ENCODE measurements at regions not wholly inside any gene's neighbourhood (a gene's known extent, or its start where the extent isn't known, plus 50 kb on each side); places are given as distances from the start of the nearest gene placed in this dataset.

DNA sequence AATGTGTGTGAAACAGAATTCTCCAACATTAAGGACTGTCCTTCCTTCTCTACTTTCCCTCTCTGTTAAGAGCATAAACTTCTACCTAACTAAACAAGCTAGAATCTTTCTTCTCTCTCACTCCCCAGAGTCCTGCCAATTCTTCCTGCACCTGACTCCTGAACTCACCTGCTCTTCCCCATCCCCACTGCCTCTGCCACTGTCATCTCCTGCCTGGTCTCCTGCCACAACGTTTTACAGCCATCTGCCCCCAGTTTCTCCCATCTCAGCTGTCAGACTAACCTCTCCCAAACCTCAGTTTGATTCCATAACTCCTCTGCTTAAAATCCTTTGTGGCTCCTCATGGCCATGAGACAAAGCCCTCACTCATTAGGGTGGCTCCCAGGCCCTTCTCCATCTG is 119.8 kb upstream of the FOXN2 start:
- H3K27ac ChIP-seq (ENCODE audit: extremely low read depth, low read depth, low read length) = no peak overlapping the region
- CTCF ChIA-PET (ENCODE audit: low intra/inter-chr PET ratio) = no interaction called here
- FAIRE-seq (no peak), DNase-seq (ENCODE audit: extremely low read depth in 1 of 4, low spot score in 3 of 4) (no peak), ATAC-seq (no peak)
- no peaks in the 10 kb centered on the region for H3K27me3 ChIP-seq (ENCODE audit: control insufficient read depth in 2 of 2, insufficient read depth in 2 of 2, low read length in 2 of 2)
- H2AFZ ChIP-seq (ENCODE audit: low read depth, low read length) = no peak overlapping the region
- H3K4me2 ChIP-seq (ENCODE audit: insufficient read depth, low read length) = no peak overlapping the region
- no peaks in the 10 kb centered on the region for H3K36me3 ChIP-seq (ENCODE audit: control insufficient read depth, insufficient read depth, low read length)
- BruUV-seq (replicated peaks) = no TSS peak
- POLR2A ChIA-PET = no interaction called here
- H3K79me2 ChIP-seq (ENCODE audit: control insufficient read depth, insufficient read depth, low read length) = no peaks in the 10 kb centered on the region
- H3K9ac ChIP-seq (ENCODE audit: insufficient read depth in 1 of 2, low read depth in 2 of 2, low read length in 2 of 2) = no peak overlapping the region
- H3K4me1 ChIP-seq (replicated peaks in 1 of 2; ENCODE audit: control insufficient read depth in 2 of 2, insufficient read depth in 2 of 2, low read length in 2 of 2) = peaks cover 0 to 4% of the 10 kb centered on the region in 2 experiments; a peak in 2 of 5 replicates
- WGBS (ENCODE audit: insufficient coverage, low coverage, missing lambda C conversion rate) = 0% methylated on average over 1 of the region's 1 CpG
- H3K9me3 ChIP-seq (replicated peaks; ENCODE audit: control insufficient read depth, insufficient read depth, low read depth, low read length) = no peaks in the 10 kb centered on the region
- H3K4me3 ChIP-seq = no peak overlapping the region
- intact Hi-C loops (cut with micrococcal nuclease) = no loop called here
- H4K20me1 ChIP-seq (replicated peaks; ENCODE audit: control insufficient read depth, insufficient read depth, low read length) = no peaks in the 10 kb centered on the region
- no peaks in the 10 kb centered on the region for H3K9me1 ChIP-seq (ENCODE audit: control insufficient read depth, insufficient read depth, low read length)
- in situ Hi-C loops (cut with MboI) = no loop called here
- TF ChIP-seq SPI1 (IDR thresholded peaks at IDR 0.05; ENCODE audit: borderline replicate concordance, low read depth, low read length) (no peak), CBFA2T2 (conservative IDR thresholded peaks at IDR 0.05) (no peak), SREBF1 (IDR thresholded peaks at IDR 0.05; ENCODE audit: borderline replicate concordance, low read depth, low read length) (no peak), SMARCB1 (IDR thresholded peaks at IDR 0.05; ENCODE audit: insufficient read length, low read depth) (no peak), ARNT (IDR thresholded peaks at IDR 0.05) (no peak)
- TF ChIP-seq, protein P1, sequence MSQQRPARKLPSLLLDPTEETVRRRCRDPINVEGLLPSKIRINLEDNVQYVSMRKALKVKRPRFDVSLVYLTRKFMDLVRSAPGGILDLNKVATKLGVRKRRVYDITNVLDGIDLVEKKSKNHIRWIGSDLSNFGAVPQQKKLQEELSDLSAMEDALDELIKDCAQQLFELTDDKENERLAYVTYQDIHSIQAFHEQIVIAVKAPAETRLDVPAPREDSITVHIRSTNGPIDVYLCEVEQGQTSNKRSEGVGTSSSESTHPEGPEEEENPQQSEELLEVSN (IDR thresholded peaks at IDR 0.05; ENCODE audit: borderline replicate concordance in 1 of 2, extremely low read depth in 1 of 2, insufficient read depth in 1 of 2, insufficient read length in 1 of 2, low read depth in 1 of 2, low read length in 1 of 2, poor library complexity in 1 of 2, severe bottlenecking in 1 of 2) = no peak
- TF ChIP-seq, protein P2, sequence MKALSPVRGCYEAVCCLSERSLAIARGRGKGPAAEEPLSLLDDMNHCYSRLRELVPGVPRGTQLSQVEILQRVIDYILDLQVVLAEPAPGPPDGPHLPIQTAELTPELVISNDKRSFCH (CRISPR knock-in tag; IDR thresholded peaks at IDR 0.05) = no peak
- TF ChIP-seq, protein P2 (tag; IDR thresholded peaks at IDR 0.05) = no peak
- TF ChIP-seq, protein P3, sequence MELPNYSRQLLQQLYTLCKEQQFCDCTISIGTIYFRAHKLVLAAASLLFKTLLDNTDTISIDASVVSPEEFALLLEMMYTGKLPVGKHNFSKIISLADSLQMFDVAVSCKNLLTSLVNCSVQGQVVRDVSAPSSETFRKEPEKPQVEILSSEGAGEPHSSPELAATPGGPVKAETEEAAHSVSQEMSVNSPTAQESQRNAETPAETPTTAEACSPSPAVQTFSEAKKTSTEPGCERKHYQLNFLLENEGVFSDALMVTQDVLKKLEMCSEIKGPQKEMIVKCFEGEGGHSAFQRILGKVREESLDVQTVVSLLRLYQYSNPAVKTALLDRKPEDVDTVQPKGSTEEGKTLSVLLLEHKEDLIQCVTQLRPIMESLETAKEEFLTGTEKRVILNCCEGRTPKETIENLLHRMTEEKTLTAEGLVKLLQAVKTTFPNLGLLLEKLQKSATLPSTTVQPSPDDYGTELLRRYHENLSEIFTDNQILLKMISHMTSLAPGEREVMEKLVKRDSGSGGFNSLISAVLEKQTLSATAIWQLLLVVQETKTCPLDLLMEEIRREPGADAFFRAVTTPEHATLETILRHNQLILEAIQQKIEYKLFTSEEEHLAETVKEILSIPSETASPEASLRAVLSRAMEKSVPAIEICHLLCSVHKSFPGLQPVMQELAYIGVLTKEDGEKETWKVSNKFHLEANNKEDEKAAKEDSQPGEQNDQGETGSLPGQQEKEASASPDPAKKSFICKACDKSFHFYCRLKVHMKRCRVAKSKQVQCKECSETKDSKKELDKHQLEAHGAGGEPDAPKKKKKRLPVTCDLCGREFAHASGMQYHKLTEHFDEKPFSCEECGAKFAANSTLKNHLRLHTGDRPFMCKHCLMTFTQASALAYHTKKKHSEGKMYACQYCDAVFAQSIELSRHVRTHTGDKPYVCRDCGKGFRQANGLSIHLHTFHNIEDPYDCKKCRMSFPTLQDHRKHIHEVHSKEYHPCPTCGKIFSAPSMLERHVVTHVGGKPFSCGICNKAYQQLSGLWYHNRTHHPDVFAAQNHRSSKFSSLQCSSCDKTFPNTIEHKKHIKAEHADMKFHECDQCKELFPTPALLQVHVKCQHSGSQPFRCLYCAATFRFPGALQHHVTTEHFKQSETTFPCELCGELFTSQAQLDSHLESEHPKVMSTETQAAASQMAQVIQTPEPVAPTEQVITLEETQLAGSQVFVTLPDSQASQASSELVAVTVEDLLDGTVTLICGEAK (IDR thresholded peaks at IDR 0.05) = no peak
- TF ChIP-seq, protein P3 (CRISPR knock-in tag; IDR thresholded peaks at IDR 0.05) = no peak
- TF ChIP-seq, protein P4, sequence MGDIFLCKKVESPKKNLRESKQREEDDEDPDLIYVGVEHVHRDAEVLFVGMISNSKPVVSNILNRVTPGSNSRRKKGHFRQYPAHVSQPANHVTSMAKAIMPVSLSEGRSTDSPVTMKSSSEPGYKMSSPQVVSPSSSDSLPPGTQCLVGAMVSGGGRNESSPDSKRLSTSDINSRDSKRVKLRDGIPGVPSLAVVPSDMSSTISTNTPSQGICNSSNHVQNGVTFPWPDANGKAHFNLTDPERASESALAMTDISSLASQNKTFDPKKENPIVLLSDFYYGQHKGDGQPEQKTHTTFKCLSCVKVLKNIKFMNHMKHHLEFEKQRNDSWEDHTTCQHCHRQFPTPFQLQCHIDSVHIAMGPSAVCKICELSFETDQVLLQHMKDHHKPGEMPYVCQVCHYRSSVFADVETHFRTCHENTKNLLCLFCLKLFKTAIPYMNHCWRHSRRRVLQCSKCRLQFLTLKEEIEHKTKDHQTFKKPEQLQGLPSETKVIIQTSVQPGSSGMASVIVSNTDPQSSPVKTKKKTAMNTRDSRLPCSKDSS (IDR thresholded peaks at IDR 0.05; ENCODE audit: low read depth, partially characterized antibody) = no peak

All from K562 (cell line).